MCF 10A (cell line): ENCODE measurements at regions not wholly inside any gene's neighbourhood (a gene's known extent, or its start where the extent isn't known, plus 50 kb on each side); places are given as distances from the start of the nearest gene placed in this dataset.

Source experiments
- BruUV-seq: library from RNA; stranded (reverse); fragments of 400-500 nt; replicated peaks from 2 replicates; lab custom pipeline; 2021; lab: Mats Ljungman, UMichigan
- CTCF ChIA-PET: fragments of 300-600 bp; sonication (Branson Sonifier 250); formaldehyde crosslinking; extraction: SDS; loops from one replicate; lab custom pipeline; 2021; ENCODE audit warnings: antibody characterized with exemption, inconsistent platforms; lab: Yijun Ruan, JAX
- POLR2A ChIA-PET: fragments of 300-600, 350-650 bp; sonication (Branson Sonifier 250); formaldehyde crosslinking; extraction: SDS; loops from one replicate; lab custom pipeline; 2020; ENCODE audit warnings: antibody characterized with exemption, inconsistent platforms; lab: Yijun Ruan, JAX
- DNase-seq: peaks from one replicate; pipeline ENCODE4 v3.0.0-alpha.2; 2018; ENCODE audit not compliant: unreplicated experiment
- H3K27ac Mint-ChIP-seq: one replicate; pipeline ENCODE4 v1.8.0; 2022; ENCODE audit warnings: mild to moderate bottlenecking, low read depth, mixed read lengths; ENCODE audit not compliant: unreplicated experiment
- H3K27me3 Mint-ChIP-seq: one replicate; pipeline ENCODE4 v1.8.0; 2022; ENCODE audit warnings: mixed read lengths; ENCODE audit not compliant: insufficient read depth, unreplicated experiment
- H3K36me3 Mint-ChIP-seq: one replicate; pipeline ENCODE4 v1.8.0; 2022; ENCODE audit warnings: mild to moderate bottlenecking, moderate library complexity, mixed read lengths; ENCODE audit not compliant: insufficient read depth, unreplicated experiment
- H3K4me1 Mint-ChIP-seq: one replicate; pipeline ENCODE4 v1.8.0; 2022; ENCODE audit warnings: mixed read lengths; ENCODE audit not compliant: insufficient read depth, unreplicated experiment
- H3K4me3 Mint-ChIP-seq: one replicate; pipeline ENCODE4 v1.8.0; 2022; ENCODE audit warnings: mild to moderate bottlenecking, moderate library complexity, mixed read lengths; ENCODE audit not compliant: unreplicated experiment
- H3K9me3 Mint-ChIP-seq: one replicate; pipeline ENCODE4 v1.8.0; 2022; ENCODE audit warnings: mixed read lengths; ENCODE audit not compliant: unreplicated experiment
- intact Hi-C: fragments of 100-400 bp; cut with micrococcal nuclease; formaldehyde crosslinking; loops from 2 replicates; pipeline ENCODE4 v1.14.1; 2022
- TF ChIP-seq, protein P1 (sequence below): fragments of 200-600 bp; IDR thresholded peaks from one replicate; pipeline ENCODE4 v1.8.0; 2022; ENCODE audit warnings: antibody characterized with exemption, mild to moderate bottlenecking; ENCODE audit not compliant: unreplicated experiment

GRCh38 chr2:37775908-37776250 lies 104.4 kb upstream of the CDC42EP3 start:
- TF ChIP-seq, protein P1, sequence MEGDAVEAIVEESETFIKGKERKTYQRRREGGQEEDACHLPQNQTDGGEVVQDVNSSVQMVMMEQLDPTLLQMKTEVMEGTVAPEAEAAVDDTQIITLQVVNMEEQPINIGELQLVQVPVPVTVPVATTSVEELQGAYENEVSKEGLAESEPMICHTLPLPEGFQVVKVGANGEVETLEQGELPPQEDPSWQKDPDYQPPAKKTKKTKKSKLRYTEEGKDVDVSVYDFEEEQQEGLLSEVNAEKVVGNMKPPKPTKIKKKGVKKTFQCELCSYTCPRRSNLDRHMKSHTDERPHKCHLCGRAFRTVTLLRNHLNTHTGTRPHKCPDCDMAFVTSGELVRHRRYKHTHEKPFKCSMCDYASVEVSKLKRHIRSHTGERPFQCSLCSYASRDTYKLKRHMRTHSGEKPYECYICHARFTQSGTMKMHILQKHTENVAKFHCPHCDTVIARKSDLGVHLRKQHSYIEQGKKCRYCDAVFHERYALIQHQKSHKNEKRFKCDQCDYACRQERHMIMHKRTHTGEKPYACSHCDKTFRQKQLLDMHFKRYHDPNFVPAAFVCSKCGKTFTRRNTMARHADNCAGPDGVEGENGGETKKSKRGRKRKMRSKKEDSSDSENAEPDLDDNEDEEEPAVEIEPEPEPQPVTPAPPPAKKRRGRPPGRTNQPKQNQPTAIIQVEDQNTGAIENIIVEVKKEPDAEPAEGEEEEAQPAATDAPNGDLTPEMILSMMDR = no peak
- peaks cover 45% of the 10 kb centered on the region for H3K4me1 Mint-ChIP-seq

DNA sequence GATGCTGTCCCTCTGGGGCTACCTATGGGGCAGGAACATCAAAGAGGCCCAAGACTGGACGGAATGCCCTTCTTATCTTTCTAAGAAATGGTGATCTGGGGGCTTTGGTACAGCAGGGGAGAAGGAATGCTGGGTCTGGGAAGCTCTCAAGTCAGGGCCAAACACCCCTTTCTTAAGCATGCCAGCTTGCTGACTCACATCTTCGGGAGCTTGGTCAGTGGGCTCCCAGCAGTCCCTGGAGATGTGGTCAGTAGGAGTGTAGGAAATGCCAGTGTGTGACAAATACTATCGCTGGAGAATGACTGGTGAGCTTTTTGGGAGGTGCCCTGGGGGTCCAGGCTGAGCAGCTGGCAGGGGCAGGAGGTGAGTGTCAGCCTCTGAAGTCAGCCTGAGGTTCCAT lies 105.0 kb upstream of the CDC42EP3 start:
- peak overlapping the region; percentile 64 for H3K27ac Mint-ChIP-seq
- CTCF ChIA-PET = interaction anchor here (1.0 to 1.7 kb wide), 3 partner anchors 12 to 362 kb away, joined by 3 to 7 read pairs (median 3); no protein-coding TSS in a partner anchor
- intact Hi-C loops = no loop called here
- no peaks in the 10 kb centered on the region for H3K9me3 Mint-ChIP-seq
- no peak overlapping the region for H3K4me3 Mint-ChIP-seq
- no TSS peak for BruUV-seq
- POLR2A ChIA-PET = interaction anchor here (0.6 to 1.6 kb wide), 6 partner anchors 9 to 733 kb away, joined by 3 to 4 read pairs (median 3); no protein-coding TSS in a partner anchor
- no peaks in the 10 kb centered on the region for H3K36me3 Mint-ChIP-seq
- DNase-seq = peak; percentile 79
- H3K4me1 Mint-ChIP-seq = peaks cover 45% of the 10 kb centered on the region
- no peaks in the 10 kb centered on the region for H3K27me3 Mint-ChIP-seq
- TF ChIP-seq, protein P1 = no peak

More at GRCh38 chr2:37775908-37776250, 104.4 kb upstream of the CDC42EP3 start:
- POLR2A ChIA-PET = interaction anchor here (0.6 to 1.6 kb wide), 3 partner anchors 9 to 137 kb away, joined by 3 read pairs; no protein-coding TSS in a partner anchor
- H3K27ac Mint-ChIP-seq = peak overlapping the region; percentile 64
- DNase-seq = peak; percentile 65
- H3K9me3 Mint-ChIP-seq = no peaks in the 10 kb centered on the region
- intact Hi-C loops = no loop called here
- no peaks in the 10 kb centered on the region for H3K27me3 Mint-ChIP-seq
- CTCF ChIA-PET = interaction anchor here (0.6 to 1.7 kb wide), 5 partner anchors 12 to 361 kb away, joined by 3 to 7 read pairs (median 3); no protein-coding TSS in a partner anchor
- peak overlapping the region; percentile 13 for H3K4me3 Mint-ChIP-seq
- H3K36me3 Mint-ChIP-seq = no peaks in the 10 kb centered on the region
- BruUV-seq = no TSS peak

- TF ChIP-seq, protein P1 = no peak
- Mint-ChIP-seq H3K9me3 (no peaks in the 10 kb centered on the region), H3K4me3 (no peak overlapping the region), H3K27me3 (no peaks in the 10 kb centered on the region), H3K27ac (no peak overlapping the region), H3K4me1 (peaks cover 44% of the 10 kb centered on the region), H3K36me3 (no peaks in the 10 kb centered on the region)
- POLR2A ChIA-PET = no interaction called here
- CTCF ChIA-PET = no interaction called here
- no TSS peak for BruUV-seq
- no peak for DNase-seq
- intact Hi-C loops = no loop called here
Measured at GRCh38 chr2:37779139-37779538, 107.7 kb upstream of the CDC42EP3 start.

- TF ChIP-seq, protein P1 = no peak
- peaks cover 44% of the 10 kb centered on the region for H3K4me1 Mint-ChIP-seq
- H3K36me3 Mint-ChIP-seq = no peaks in the 10 kb centered on the region
- no peak for DNase-seq
- ChIA-PET CTCF (interaction anchor here (1.4 kb wide), 1 partner anchor 383 kb away, joined by 4 read pairs; no protein-coding TSS in a partner anchor), POLR2A (interaction anchor here (0.7 to 1.0 kb wide), 2 partner anchors 12 to 1486 kb away, joined by 3 to 4 read pairs; no protein-coding TSS in a partner anchor)
- no peak overlapping the region for H3K4me3 Mint-ChIP-seq
- no peaks in the 10 kb centered on the region for H3K27me3 Mint-ChIP-seq
- peak overlapping the region; percentile 32 for H3K27ac Mint-ChIP-seq
- intact Hi-C loops = no loop called here
- H3K9me3 Mint-ChIP-seq = no peaks in the 10 kb centered on the region
- no TSS peak for BruUV-seq
Measured at GRCh38 chr2:37779611-37780386, 108.4 kb upstream of the CDC42EP3 start.
